ENCODE measurements at regions not wholly inside any gene's neighbourhood (a gene's known extent, or its start where the extent isn't known, plus 50 kb on each side); places are given as distances from the start of the nearest gene placed in this dataset.
"Not testable (repeated sequence)": the region's sequence is repeated elsewhere in the genome, so short reads cannot be mapped to it uniquely, and the experiment has no call there.

DNA sequence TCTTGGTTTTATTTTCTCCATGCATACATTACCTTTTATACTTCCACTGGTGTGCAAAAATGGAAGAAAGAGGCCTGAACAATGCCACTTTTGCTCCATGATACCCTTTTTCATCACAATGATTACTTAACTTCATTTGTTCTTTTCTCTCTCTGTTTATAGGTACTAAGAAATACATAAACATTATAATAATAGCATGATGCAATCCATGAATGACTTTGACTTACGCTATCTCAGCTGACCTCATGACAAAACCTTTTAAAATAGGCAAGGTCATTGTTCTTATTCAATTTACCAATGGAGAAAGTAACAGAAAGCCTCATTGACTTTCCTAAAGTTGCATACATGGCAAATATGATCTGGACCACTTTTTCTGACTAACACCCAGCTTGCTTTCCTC, 105.1 kb upstream of the ZEB1 start:
- H3K4me3 ChIP-seq (ENCODE audit: low read depth, low read length), result no peak overlapping the region
- TF ChIP-seq CTCF (IDR thresholded peaks at IDR 0.05; ENCODE audit: low read depth, low read length) (no peak), MYC (IDR thresholded peaks at IDR 0.05; ENCODE audit: low read depth, low read length) (no peak), POLR2A (IDR thresholded peaks at IDR 0.05; ENCODE audit: extremely low read depth, insufficient read length) (no peak)
- no peak for DNase-seq (ENCODE audit: low read depth)

GRCh38 chr10:31215052-31215451, 104.0 kb upstream of the ZEB1 start:
- H3K4me3 ChIP-seq (ENCODE audit: low read depth, low read length), result no peak overlapping the region
- peak; percentile 67 for DNase-seq (ENCODE audit: low read depth)
- TF ChIP-seq CTCF (IDR thresholded peaks at IDR 0.05; ENCODE audit: low read depth, low read length) (no peak), POLR2A (IDR thresholded peaks at IDR 0.05; ENCODE audit: extremely low read depth, insufficient read length) (no peak), MYC (IDR thresholded peaks at IDR 0.05; ENCODE audit: low read depth, low read length) (0 out of 2 replicates have a peak, but pooled peaks have one; percentile 22), MAX (IDR thresholded peaks at IDR 0.05; ENCODE audit: low read depth, low read length) (peak; percentile 66)

DNA sequence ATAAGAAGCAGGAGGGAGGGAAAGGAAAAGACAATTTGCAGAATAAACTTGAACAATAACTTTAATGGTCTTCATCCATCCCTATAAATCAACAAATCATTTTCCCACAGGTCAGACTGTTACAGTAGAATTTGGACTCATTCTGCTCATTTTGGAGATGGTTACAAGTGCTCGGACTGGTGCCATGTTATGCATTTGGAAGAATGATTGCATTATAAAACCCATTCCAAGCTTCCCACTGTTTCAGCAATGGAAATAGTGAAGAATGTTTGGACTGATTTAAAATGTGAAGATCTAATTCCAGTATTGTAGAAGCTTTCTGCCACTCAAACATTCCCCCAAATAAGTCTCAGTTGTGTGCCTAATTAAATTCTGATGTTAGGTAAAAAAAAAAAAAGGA, 99.7 kb upstream of the ZEB1 start:
- no peak for DNase-seq (ENCODE audit: low read depth)
- TF ChIP-seq MYC (IDR thresholded peaks at IDR 0.05; ENCODE audit: low read depth, low read length), result no peak
- TF ChIP-seq CTCF (IDR thresholded peaks at IDR 0.05; ENCODE audit: low read depth, low read length), result no peak
- no peak for TF ChIP-seq MAX (IDR thresholded peaks at IDR 0.05; ENCODE audit: low read depth, low read length)
- TF ChIP-seq POLR2A (IDR thresholded peaks at IDR 0.05; ENCODE audit: extremely low read depth, insufficient read length), result no peak
- no peak overlapping the region for H3K4me3 ChIP-seq (ENCODE audit: low read depth, low read length)

GRCh38 chr10:31228780-31229179, 90.2 kb upstream of the ZEB1 start:
- not testable (repeated sequence) for H3K4me3 ChIP-seq (ENCODE audit: low read depth, low read length); DNase-seq (ENCODE audit: low read depth)

GRCh38 chr10:31239961-31240360, 79.1 kb upstream of the ZEB1 start:
- no peak for TF ChIP-seq CTCF (IDR thresholded peaks at IDR 0.05; ENCODE audit: low read depth, low read length)
- TF ChIP-seq MYC (IDR thresholded peaks at IDR 0.05; ENCODE audit: low read depth, low read length), result no peak
- no peak for TF ChIP-seq MAX (IDR thresholded peaks at IDR 0.05; ENCODE audit: low read depth, low read length)
- no peak for TF ChIP-seq POLR2A (IDR thresholded peaks at IDR 0.05; ENCODE audit: extremely low read depth, insufficient read length)

DNA sequence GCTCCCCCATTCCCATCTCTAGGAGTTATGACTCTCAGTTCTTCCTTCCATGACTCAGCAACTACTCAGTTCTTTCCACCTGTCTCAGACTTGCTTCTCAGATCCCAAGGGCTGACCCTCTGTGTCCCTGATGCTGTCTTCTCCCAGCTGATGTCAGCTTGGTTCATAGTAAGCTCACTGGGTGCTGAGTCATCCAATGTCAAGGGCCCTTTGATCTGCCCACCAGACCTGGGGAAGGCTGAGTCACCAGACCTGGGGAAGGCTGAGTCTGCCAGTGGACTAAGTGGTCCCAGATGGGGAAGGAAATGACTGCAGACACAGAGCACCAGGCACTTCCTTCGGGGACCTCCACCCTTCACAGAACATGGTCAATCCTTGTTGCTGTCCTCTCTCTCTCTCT, 76.1 kb upstream of the ZEB1 start:
- TF ChIP-seq POLR2A (IDR thresholded peaks at IDR 0.05; ENCODE audit: extremely low read depth, insufficient read length), result no peak
- no peak for TF ChIP-seq MYC (IDR thresholded peaks at IDR 0.05; ENCODE audit: low read depth, low read length)
- no peak for TF ChIP-seq CTCF (IDR thresholded peaks at IDR 0.05; ENCODE audit: low read depth, low read length)
- no peak for TF ChIP-seq MAX (IDR thresholded peaks at IDR 0.05; ENCODE audit: low read depth, low read length)
- H3K4me3 ChIP-seq (ENCODE audit: low read depth, low read length), result no peak overlapping the region
- peak; percentile 87 for DNase-seq (ENCODE audit: low read depth)

More at GRCh38 chr10:31239961-31240360, 79.1 kb upstream of the ZEB1 start:
- no peak overlapping the region for H3K4me3 ChIP-seq (ENCODE audit: low read depth, low read length)
- DNase-seq (ENCODE audit: low read depth), result no peak

DNA sequence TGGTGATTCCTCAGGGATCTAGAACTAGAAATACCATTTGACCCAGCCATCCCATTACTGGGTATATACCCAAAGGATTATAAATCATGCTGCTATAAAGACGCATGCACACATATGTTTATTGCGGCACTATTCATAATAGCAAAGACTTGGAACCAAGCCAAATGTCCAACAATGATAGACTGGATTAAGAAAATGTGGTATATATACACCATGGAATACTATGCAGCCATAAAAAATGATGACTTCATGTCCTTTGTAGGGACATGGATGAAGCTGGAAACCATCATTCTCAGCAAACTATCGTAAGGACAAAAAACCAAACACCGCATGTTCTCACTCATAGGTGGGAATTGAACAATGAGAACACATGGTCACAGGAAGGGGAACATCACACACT, 67.9 kb upstream of the ZEB1 start:
- not testable (repeated sequence) for DNase-seq (ENCODE audit: low read depth); H3K4me3 ChIP-seq (ENCODE audit: low read depth, low read length)

Data from NB4 (cell line).